Stimulated activated effector memory CD8-positive, alpha-beta T cell treated with anti-CD3 and anti-CD28 coated beads, Interleukin-12 subunit alpha, Interleukin-12 subunit beta, amount 100 ng/mL, for 72 hours (primary cell): ENCODE measurements at regions not wholly inside any gene's neighbourhood (a gene's known extent, or its start where the extent isn't known, plus 50 kb on each side); places are given as distances from the start of the nearest gene placed in this dataset.

Source experiments
- ATAC-seq: fragments of 150-1000 bp; cut with Tn5 transposase; 2 replicates; pipeline ENCODE4 v1.10.0; 2021
- DNase-seq, 2 donors: peaks; one replicate each; pipeline ENCODE4 v3.0.0; 2021 to 2022; ENCODE audit warnings: low spot score in 2 of 2
- H3K27ac Mint-ChIP-seq: one replicate; pipeline ENCODE4 v1.8.0; 2022; ENCODE audit warnings: mild to moderate bottlenecking, mixed read lengths
- H3K36me3 Mint-ChIP-seq: one replicate; pipeline ENCODE4 v1.8.0; 2022; ENCODE audit warnings: mild to moderate bottlenecking, mixed read lengths
- H3K4me1 Mint-ChIP-seq: one replicate; pipeline ENCODE4 v1.8.0; 2022; ENCODE audit warnings: mixed read lengths
- H3K4me3 Mint-ChIP-seq: one replicate; pipeline ENCODE4 v1.8.0; 2022; ENCODE audit warnings: mild to moderate bottlenecking, mixed read lengths
- H3K9me3 Mint-ChIP-seq: one replicate; pipeline ENCODE4 v1.8.0; 2022; ENCODE audit warnings: mixed read lengths

DNA sequence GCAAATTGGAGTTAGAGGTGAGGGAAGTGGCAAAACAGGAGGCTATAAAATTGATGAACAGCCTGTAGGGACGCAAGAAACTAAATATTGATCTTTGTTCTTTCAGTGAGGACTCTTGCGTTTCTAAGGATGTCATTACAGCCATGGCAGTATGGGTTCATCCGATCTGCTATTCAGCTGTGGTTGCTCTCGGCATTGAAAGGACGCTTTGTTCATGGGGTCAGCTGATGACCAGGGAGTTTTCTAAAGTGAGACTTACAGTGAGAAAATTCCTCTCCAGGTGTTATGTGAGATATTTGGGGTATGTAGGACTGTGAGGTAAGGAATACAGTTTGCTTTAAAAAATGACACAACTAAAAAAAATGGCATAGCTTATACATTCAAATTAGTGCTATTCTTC, 52.7 kb upstream of the PELI1 start:
- DNase-seq (no peak), ATAC-seq (no peak)
- Mint-ChIP-seq H3K36me3 (no peaks in the 10 kb centered on the region), H3K9me3 (no peaks in the 10 kb centered on the region), H3K4me1 (peaks cover 11% of the 10 kb centered on the region), H3K27ac (no peak overlapping the region), H3K4me3 (no peak overlapping the region)

DNA sequence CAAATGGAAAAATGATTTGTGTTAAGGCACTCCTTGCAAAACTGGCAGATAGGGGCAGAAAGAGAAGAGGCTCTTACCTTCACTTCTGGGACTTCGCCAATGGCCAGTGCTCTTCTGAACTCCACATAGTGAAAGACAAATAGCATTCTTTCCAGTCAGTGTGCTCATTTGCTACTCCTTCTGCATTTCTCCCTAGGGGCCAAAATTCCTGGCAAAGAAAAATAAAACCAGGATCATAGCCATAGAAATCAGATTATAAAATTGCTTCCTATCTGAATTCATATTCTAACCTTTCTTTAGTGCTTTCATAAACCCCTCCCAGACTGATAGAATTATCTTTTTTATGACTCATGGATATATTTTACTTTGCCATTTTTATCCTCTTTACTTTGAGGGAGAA, 56.9 kb upstream of the PELI1 start:
- DNase-seq (no peak), ATAC-seq (no peak)
- Mint-ChIP-seq H3K4me3 (no peak overlapping the region), H3K9me3 (no peaks in the 10 kb centered on the region), H3K27ac (no peak overlapping the region), H3K4me1 (peaks cover 33% of the 10 kb centered on the region), H3K36me3 (peaks cover 6% of the 10 kb centered on the region)

DNA sequence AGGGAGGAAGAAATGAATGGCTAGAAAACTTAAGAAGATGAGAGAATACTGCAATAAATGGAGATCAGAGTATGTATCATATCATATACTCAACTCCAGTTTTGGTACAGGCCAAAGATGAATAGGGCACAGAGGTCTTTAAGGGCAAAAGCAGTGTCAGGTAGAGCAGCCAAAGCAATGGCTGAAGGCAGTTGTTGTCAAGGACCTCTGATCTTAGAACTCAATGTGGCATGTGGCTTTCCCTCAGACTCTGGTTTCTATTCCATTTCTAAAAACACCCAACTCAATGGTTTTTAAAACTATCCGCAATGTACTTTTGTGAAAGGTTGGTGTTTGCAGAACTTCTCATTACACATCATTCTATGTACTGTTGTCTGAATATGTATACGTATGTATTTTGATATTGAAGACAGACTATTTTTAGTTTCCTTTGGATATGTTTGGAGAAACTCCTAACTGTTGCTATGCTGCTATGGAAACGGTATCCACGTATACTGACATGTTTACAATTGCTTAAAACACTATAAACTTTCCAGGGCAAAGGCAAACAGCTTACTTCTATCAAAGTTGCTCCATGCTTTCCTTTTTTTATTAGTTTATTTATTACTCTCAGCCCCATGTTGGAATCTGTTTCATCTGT, 58.1 kb upstream of the PELI1 start:
- no peak for DNase-seq

DNA sequence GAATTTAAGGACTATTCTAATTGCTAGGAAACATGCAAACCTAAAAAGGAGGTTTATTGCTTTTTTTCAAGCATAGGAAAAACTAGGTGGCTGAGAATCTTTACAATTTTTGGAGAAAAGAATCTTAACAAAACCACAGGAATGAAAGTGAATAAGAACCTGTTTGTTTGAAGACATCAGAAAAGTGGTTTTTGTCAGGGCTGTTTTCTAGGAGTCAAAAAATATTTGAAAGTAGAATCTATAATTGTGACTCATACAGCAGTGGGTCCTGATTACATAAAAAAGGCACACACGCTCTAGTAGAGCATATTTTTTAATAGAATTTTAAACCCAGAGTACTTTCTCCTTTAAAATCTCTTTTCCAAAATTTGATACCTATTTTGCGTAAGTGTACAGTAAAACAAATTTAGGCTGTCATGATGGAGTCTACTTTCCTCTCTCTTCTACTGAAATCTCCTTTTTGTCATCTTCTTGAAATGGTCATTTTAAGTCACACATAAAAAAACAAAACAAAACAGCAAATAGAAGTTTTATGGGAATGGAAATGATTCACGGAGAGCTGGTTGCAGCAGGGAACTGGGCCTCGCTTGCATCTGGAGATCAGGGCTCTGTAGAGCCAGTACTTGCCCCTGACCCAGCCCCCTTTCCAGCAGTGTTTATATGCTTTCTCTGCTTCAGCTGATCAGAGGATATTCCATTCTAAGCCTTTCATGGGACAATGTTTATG, 59.1 kb upstream of the PELI1 start:
- Mint-ChIP-seq H3K4me1 (peaks cover 40% of the 10 kb centered on the region), H3K4me3 (peak overlapping the region; percentile 73), H3K36me3 (peaks cover 6% of the 10 kb centered on the region), H3K9me3 (no peaks in the 10 kb centered on the region), H3K27ac (peak overlapping the region; percentile 94)
- ATAC-seq: peak; percentile 46
- no peak for DNase-seq

More for the DNA sequence above, 58.1 kb upstream of the PELI1 start:
- no peaks in the 10 kb centered on the region for H3K9me3 Mint-ChIP-seq
- peaks cover 6% of the 10 kb centered on the region for H3K36me3 Mint-ChIP-seq
- H3K27ac Mint-ChIP-seq: no peak overlapping the region
- H3K4me1 Mint-ChIP-seq: peaks cover 38% of the 10 kb centered on the region
- no peak overlapping the region for H3K4me3 Mint-ChIP-seq
- no peak for ATAC-seq

DNA sequence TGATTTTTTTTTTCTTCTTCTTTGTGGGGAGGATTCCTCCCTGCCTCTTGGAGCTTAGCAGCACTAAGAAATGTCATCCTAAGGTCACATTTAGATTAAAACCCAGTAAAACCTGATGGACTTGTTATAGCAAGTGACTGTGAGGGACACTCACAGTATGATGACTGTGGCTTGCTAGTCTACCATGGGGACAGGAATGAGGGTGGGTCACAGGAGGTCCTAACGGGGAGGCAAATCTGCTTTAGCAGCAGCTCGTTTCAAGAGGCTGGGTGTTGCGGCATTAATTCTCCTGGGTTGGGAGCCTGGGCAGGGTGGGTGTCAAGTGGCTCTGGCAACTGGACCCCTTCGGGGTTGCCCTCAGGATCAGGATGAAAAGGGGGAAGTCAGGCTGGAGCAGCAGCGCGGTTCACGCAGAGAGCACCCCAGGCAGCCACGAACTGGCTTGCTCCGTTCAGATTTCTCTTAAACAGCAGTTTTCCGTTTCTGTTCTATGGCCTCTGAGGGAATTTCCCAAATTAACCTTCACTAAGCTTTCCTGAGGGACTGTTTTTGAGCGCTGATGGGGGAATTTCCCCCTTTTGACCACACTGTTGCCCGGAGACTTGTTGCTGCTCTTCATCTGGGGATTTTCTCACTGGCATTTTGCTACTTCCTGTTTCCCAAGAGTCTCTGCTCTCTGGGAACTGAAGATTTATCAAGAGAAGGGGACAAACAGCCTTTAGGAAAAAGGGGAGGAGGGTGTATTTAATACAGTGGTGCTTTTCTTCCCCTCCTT, 59.8 kb upstream of the PELI1 start:
- Mint-ChIP-seq H3K36me3 (peaks cover 6% of the 10 kb centered on the region), H3K4me1 (peaks cover 41% of the 10 kb centered on the region), H3K27ac (peak overlapping the region; percentile 94)

DNA sequence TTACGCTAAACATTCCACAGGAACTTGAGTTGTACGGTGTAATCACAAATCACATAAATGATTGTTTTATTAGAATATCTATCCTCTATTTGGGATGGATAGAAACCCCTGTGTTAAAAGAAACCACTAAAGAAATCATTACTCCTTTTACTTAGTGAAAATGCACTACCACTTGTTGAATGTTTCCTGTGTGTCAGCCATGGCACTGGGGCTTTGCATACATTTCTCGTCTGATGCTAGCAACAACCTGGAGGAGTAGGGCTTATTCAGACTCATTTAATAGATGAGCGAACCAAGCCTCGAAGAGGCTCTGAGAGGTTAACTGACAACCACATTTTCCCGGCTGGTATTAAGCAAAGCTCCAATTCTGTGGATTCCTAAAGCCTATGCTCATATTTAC, 60.5 kb upstream of the PELI1 start:
- H3K4me1 Mint-ChIP-seq: peaks cover 47% of the 10 kb centered on the region
- ATAC-seq (peak; percentile 45), DNase-seq (no peak)
- peak overlapping the region; percentile 73 for H3K4me3 Mint-ChIP-seq
- H3K27ac Mint-ChIP-seq: peak overlapping the region; percentile 94
- H3K9me3 Mint-ChIP-seq: no peaks in the 10 kb centered on the region
- H3K36me3 Mint-ChIP-seq: peaks cover 6% of the 10 kb centered on the region

More for the DNA sequence above, 59.8 kb upstream of the PELI1 start:
- Mint-ChIP-seq H3K4me3 (peak overlapping the region; percentile 73), H3K9me3 (no peaks in the 10 kb centered on the region)
- DNase-seq (peak in 1 of 2 donors; percentile 67), ATAC-seq (peak; percentile 71)

DNA sequence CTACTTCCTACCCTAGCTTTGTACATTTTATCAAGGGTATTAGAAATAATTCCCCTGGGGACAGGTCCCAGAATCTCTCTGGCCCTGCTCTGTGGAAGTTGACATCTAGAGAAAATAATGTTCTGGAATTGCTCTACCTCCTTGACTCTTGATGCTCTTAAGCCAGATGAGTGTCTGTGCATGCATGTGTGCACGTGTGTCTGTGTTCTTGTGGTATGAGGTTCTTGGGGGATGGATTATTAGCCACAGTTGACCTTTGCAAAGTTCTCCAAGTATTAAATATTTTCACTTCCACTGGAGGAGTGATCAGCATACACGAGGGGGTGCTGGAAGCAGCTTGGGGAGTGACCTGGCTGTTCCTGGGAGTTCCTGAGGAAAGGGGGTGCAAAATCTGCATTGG, 61.2 kb upstream of the PELI1 start:
- no peak for DNase-seq
- Mint-ChIP-seq H3K9me3 (no peaks in the 10 kb centered on the region), H3K4me3 (no peak overlapping the region), H3K4me1 (peaks cover 55% of the 10 kb centered on the region), H3K36me3 (peaks cover 6% of the 10 kb centered on the region), H3K27ac (no peak overlapping the region)
- no peak for ATAC-seq

DNA sequence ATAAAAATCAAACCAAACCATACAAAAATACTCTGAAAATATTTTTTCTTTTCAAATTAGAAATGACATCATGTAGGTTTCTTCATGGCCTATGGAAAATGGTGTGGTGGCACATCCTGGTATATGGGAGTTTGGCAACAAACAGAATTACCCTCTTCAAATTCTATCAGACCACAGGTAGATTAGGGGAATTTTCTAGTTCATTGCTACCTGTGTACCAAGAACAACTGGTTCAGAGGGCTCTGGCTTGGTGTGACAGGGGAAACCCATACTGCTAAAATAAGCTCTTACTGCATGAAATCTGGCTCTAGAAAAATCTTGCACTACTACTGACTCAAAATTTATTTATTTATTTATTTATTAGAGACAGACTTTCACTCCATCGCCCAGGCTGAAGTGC, 63.4 kb upstream of the PELI1 start:
- Mint-ChIP-seq H3K27ac (peak overlapping the region; percentile 44), H3K4me3 (no peak overlapping the region), H3K9me3 (peaks cover 4% of the 10 kb centered on the region), H3K4me1 (peaks cover 68% of the 10 kb centered on the region), H3K36me3 (peaks cover 13% of the 10 kb centered on the region)
- ATAC-seq (no peak), DNase-seq (no peak)

DNA sequence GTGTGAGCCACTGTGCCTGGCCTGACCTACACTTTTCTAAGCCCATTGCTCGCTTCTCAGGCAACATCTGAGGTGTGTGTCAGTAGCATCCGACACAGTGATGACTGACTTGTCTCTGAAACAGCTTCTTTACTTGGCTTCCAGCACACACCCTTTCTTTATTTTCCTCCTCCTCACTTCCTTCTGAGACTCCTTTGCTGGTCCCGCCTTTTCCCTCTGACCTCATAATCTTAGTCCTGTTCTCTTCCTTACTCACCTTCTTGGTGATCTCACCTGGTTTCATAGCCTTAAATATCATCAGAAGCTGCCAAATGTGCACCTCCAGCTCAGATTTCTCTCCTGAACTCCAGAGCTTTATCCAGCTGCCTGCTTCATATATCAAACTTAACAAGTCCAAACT, 66.6 kb upstream of the PELI1 start:
- Mint-ChIP-seq H3K27ac (peak overlapping the region; percentile 99), H3K4me3 (no peak overlapping the region), H3K4me1 (peaks cover 61% of the 10 kb centered on the region), H3K36me3 (peaks cover 21% of the 10 kb centered on the region), H3K9me3 (peaks cover 4% of the 10 kb centered on the region)
- ATAC-seq (no peak), DNase-seq (no peak)

DNA sequence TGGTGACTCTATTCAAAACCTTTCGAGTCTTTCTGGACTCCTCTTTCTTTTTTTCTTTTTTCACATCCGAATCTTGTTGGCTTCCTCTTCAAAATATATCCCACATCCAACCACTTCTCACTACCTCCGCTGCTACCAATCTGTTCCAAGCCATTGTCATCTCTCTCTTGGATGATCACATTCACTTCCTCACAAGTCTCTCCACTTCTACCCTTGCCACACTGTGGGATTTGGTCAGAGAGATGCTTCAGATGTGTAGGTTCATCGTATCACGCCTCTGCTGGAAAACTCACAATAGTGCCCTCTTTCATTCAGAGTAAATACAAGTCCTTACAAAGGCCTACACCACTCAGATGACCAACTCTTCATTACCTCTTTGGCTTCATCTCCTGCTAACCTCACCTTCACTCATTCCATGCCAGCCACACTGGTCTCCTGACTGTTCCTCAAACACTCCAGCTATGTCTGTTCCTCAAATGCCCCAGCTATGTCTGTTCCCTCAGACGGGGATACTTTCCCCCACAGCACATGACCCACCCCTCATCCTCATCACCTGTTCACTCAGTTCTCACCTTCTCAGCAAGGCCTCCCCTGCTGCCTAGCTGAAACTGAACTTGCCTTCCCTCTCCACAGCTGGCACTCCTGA, 67.2 kb upstream of the PELI1 start:
- H3K9me3 Mint-ChIP-seq: peaks cover 6% of the 10 kb centered on the region
- DNase-seq (no peak), ATAC-seq (no peak)
- H3K27ac Mint-ChIP-seq: peak overlapping the region; percentile 99
- H3K36me3 Mint-ChIP-seq: peaks cover 21% of the 10 kb centered on the region
- H3K4me3 Mint-ChIP-seq: no peak overlapping the region
- peaks cover 61% of the 10 kb centered on the region for H3K4me1 Mint-ChIP-seq

DNA sequence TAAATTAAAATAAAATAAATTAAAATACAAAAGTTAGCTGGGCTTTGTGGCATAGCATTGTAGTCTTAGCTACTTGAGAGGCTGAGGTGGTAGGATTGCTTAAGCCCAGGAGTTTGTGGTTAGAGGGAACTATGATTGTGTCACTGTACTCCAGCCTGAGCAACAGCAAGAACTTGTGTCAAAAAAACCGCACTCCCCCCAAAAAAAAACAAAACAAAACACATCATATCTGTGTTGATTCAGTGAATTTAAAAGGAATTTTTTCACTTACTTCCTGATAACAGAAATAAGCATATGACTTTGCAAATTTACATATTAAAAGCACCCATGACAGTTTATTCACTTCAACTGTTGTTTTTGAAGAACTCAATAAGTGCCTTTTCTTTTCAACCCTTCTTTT, 68.1 kb upstream of the PELI1 start:
- Mint-ChIP-seq H3K4me1 (peaks cover 56% of the 10 kb centered on the region), H3K9me3 (peaks cover 6% of the 10 kb centered on the region), H3K4me3 (peak overlapping the region; percentile 66), H3K36me3 (peaks cover 21% of the 10 kb centered on the region), H3K27ac (peak overlapping the region; percentile 99)
- DNase-seq: no peak
- ATAC-seq: peak; percentile 34

DNA sequence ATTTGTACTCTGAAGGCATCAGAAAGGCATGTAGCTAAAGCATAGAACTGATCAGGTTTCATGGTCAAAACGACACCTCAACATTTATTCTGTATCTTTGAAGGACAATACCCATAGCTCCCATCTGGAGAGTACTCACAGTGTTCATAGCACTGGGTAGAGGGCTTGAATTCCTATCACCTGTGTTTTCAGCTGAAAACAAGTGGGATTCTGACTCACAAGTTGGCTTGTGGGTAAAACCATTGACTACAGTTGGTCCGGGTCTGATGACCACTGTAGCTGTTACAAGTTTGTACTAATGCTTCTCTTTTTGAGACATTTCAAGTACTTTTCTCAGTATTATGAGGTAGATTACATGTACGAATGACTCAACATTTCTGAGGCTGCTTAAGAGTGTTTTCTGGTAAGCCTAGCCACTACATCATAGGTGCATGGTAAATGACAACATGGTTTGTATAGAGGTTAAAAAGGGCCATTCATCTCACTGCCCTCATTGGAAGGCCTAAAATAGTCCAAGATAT, 68.6 kb upstream of the PELI1 start:
- Mint-ChIP-seq H3K36me3 (peaks cover 21% of the 10 kb centered on the region), H3K4me3 (peak overlapping the region; percentile 66), H3K9me3 (peaks cover 6% of the 10 kb centered on the region), H3K27ac (peak overlapping the region; percentile 99), H3K4me1 (peaks cover 54% of the 10 kb centered on the region)
- DNase-seq (peak; percentile 36 to 85), ATAC-seq (peak; percentile 88)

DNA sequence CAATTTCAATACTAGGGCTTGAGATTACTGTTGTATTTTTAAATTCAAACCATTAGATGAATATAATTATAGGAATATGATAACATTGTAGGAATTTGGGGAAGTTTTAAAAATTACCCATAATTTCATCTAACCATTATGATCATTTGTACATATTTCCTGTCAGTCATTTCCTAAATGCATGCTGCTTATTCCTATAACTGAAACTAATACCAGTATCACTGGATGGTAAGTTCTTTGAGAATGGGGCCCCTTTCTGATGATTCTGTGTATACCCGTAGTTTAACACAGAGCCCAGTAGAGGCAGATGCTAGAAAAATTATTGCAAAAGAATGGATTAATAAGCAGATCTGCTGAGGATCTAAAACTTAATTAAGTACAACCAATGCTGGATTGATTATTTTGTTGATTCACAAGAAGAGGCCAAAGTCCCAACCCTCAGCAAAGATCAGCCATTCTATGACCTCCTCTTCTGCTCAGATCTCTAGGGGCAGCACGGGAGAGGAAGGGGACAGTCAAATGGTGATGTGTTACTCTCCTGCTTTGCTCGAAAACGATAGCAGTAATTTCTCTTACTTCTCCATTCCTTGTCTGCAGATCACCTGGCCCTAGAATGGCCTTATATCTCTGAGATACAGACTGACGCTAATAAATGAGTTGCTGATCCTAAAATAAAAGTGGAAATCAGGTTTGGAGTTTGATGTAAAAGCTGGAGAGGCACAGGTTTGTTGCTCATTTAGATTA, 69.5 kb upstream of the PELI1 start:
- DNase-seq (peak in 1 of 2 donors; percentile 74), ATAC-seq (peak; percentile 11)
- H3K4me3 Mint-ChIP-seq: peak overlapping the region; percentile 66
- H3K27ac Mint-ChIP-seq: peak overlapping the region; percentile 99
- H3K4me1 Mint-ChIP-seq: peaks cover 54% of the 10 kb centered on the region
- peaks cover 21% of the 10 kb centered on the region for H3K36me3 Mint-ChIP-seq
- peaks cover 6% of the 10 kb centered on the region for H3K9me3 Mint-ChIP-seq

DNA sequence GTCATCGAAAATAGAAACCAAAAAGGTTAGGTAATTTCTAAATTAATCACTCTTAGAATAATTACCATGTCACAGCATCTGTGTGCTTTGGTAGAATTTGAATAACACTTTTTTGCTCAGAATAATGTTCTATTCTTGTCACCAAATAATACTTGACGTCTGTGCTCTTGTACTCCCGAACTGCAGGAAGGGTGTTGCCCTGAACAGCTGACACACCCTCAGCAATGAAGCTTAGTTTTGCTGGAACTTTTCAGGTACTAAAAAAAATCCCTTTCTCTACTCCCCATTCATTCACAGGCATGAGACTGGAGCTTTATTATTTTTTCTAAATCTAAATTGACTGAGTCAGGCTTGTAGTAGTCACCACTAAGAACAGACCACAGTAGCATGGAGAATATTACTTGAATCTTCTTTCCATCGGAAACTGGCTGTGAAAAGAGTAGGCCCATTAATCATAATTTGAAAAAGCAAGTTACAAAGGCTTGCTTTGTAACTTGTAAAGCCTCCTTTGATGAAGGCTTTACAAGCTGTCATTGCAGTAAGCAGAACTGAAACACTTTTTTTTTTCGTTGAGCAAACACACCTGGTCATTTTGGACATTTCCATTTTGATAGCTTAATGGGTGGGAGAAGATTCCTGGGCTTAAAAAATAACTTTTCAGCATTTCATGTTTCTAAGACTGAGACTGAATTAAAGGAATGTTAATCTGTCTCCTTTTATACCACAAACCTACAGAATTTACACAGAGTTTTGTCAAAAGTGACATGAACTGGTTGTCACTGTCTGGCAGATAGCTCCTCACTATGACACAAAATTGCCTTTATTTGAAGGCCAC, 70.3 kb upstream of the PELI1 start:
- ATAC-seq (peak; percentile 78), DNase-seq (peak; percentile 26 to 76)
- Mint-ChIP-seq H3K4me3 (peak overlapping the region; percentile 66), H3K4me1 (peaks cover 49% of the 10 kb centered on the region), H3K9me3 (peaks cover 6% of the 10 kb centered on the region), H3K36me3 (peaks cover 21% of the 10 kb centered on the region), H3K27ac (peak overlapping the region; percentile 99)
